ENCODE measurements at regions not wholly inside any gene's neighbourhood (a gene's known extent, or its start where the extent isn't known, plus 50 kb on each side); places are given as distances from the start of the nearest gene placed in this dataset.

- TF ChIP-seq, protein P1, sequence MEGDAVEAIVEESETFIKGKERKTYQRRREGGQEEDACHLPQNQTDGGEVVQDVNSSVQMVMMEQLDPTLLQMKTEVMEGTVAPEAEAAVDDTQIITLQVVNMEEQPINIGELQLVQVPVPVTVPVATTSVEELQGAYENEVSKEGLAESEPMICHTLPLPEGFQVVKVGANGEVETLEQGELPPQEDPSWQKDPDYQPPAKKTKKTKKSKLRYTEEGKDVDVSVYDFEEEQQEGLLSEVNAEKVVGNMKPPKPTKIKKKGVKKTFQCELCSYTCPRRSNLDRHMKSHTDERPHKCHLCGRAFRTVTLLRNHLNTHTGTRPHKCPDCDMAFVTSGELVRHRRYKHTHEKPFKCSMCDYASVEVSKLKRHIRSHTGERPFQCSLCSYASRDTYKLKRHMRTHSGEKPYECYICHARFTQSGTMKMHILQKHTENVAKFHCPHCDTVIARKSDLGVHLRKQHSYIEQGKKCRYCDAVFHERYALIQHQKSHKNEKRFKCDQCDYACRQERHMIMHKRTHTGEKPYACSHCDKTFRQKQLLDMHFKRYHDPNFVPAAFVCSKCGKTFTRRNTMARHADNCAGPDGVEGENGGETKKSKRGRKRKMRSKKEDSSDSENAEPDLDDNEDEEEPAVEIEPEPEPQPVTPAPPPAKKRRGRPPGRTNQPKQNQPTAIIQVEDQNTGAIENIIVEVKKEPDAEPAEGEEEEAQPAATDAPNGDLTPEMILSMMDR (IDR thresholded peaks at IDR 0.05): no peak
- no peak for TF ChIP-seq POLR2AphosphoS5 (IDR thresholded peaks at IDR 0.05)
Observed at GRCh38 chr3:151559736-151560135, 98.9 kb upstream of the IGSF10 start.
